Colonic mucosa (tissue), 4 donors: ENCODE measurements at regions not wholly inside any gene's neighbourhood (a gene's known extent, or its start where the extent isn't known, plus 50 kb on each side); places are given as distances from the start of the nearest gene placed in this dataset.

Source experiments
- DNase-seq: peaks from one replicate; pipeline ENCODE4 v3.0.0-alpha.2; 2020
- H3K27ac ChIP-seq: fragments of 200-600 bp; one replicate; pipeline ENCODE4 v1.8.0; 2021
- H3K27me3 ChIP-seq: fragments of 200-600 bp; one replicate; pipeline ENCODE4 v1.8.0; 2021
- H3K36me3 ChIP-seq: fragments of 200-600 bp; one replicate; pipeline ENCODE4 v1.8.0; 2021
- H3K4me1 ChIP-seq: fragments of 200-600 bp; one replicate; pipeline ENCODE4 v1.8.0; 2021; ENCODE audit warnings: mild to moderate bottlenecking
- H3K4me3 ChIP-seq: fragments of 200-600 bp; one replicate; pipeline ENCODE4 v1.8.0; 2021
- H3K9ac ChIP-seq, 2 donors: one replicate each; pipeline ENCODE4 v1.7.0; 2013; ENCODE audit warnings: control low read depth in 2 of 2, low read depth in 2 of 2, low read length in 2 of 2
- H3K9me3 ChIP-seq: fragments of 200-600 bp; one replicate; pipeline ENCODE4 v1.8.0; 2021
- CTCF ChIP-seq: fragments of 200-600 bp; IDR thresholded peaks from one replicate; pipeline ENCODE4 v1.8.0; 2022; ENCODE audit warnings: antibody characterized with exemption, mild to moderate bottlenecking
- intact Hi-C: fragments of 100-400 bp; cut with DNase I; formaldehyde crosslinking; loops from one replicate; pipeline ENCODE4 v1.14.1; 2022
- donor health status: healthy.
- donor health status: DM: no; HTN: no; CAD: no.
- donor health status: DM: no; HTN: no; CAD: no.

- H3K27ac ChIP-seq, result no peak overlapping the region
- H3K4me1 ChIP-seq, result no peaks in the 10 kb centered on the region
- H3K4me3 ChIP-seq, result no peak overlapping the region
- no peak for DNase-seq
- no peak for TF ChIP-seq CTCF
- intact Hi-C loops, result no loop called here
- H3K9ac ChIP-seq, result no peak overlapping the region
- no peaks in the 10 kb centered on the region for H3K27me3 ChIP-seq
- H3K9me3 ChIP-seq, result no peaks in the 10 kb centered on the region
- H3K36me3 ChIP-seq, result no peaks in the 10 kb centered on the region
Observed at GRCh38 chr21:35737449-35737848, 322.9 kb downstream of the SETD4 start.

GRCh38 chr21:35732788-35733187, 327.5 kb downstream of the SETD4 start:
- Histone ChIP-seq H3K27ac (no peak overlapping the region), H3K4me3 (no peak overlapping the region), H3K9ac (no peak overlapping the region), H3K9me3 (no peaks in the 10 kb centered on the region), H3K4me1 (no peaks in the 10 kb centered on the region), H3K36me3 (no peaks in the 10 kb centered on the region), H3K27me3 (no peaks in the 10 kb centered on the region)
- intact Hi-C loops, result no loop called here
- no peak for TF ChIP-seq CTCF
- no peak for DNase-seq

- no peak for TF ChIP-seq CTCF
- Histone ChIP-seq H3K36me3 (no peaks in the 10 kb centered on the region), H3K4me3 (no peak overlapping the region), H3K27ac (no peak overlapping the region), H3K9ac (no peak overlapping the region), H3K4me1 (no peaks in the 10 kb centered on the region), H3K9me3 (no peaks in the 10 kb centered on the region), H3K27me3 (no peaks in the 10 kb centered on the region)
- DNase-seq, result no peak
- intact Hi-C loops, result no loop called here
Observed at GRCh38 chr21:35730325-35730724, 330.0 kb downstream of the SETD4 start.

- no peak for TF ChIP-seq CTCF
- no peak overlapping the region for H3K9ac ChIP-seq
- intact Hi-C loops, result no loop called here
- no peaks in the 10 kb centered on the region for H3K36me3 ChIP-seq
- no peak overlapping the region for H3K27ac ChIP-seq
- H3K27me3 ChIP-seq, result no peaks in the 10 kb centered on the region
- H3K9me3 ChIP-seq, result no peaks in the 10 kb centered on the region
- no peaks in the 10 kb centered on the region for H3K4me1 ChIP-seq
- DNase-seq, result no peak
- H3K4me3 ChIP-seq, result no peak overlapping the region
Observed at GRCh38 chr21:35727830-35728229, 332.5 kb downstream of the SETD4 start.

- Histone ChIP-seq H3K4me3 (no peak overlapping the region), H3K9ac (no peak overlapping the region), H3K27ac (no peak overlapping the region), H3K36me3 (no peaks in the 10 kb centered on the region), H3K4me1 (no peaks in the 10 kb centered on the region), H3K9me3 (no peaks in the 10 kb centered on the region), H3K27me3 (no peaks in the 10 kb centered on the region)
- no peak for DNase-seq
- intact Hi-C loops, result no loop called here
- TF ChIP-seq CTCF, result no peak
Observed at GRCh38 chr21:35724156-35724555, 336.2 kb downstream of the SETD4 start.

GRCh38 chr21:35721701-35722100, 338.6 kb downstream of the SETD4 start:
- Histone ChIP-seq H3K4me1 (no peaks in the 10 kb centered on the region), H3K27me3 (no peaks in the 10 kb centered on the region), H3K9me3 (no peaks in the 10 kb centered on the region), H3K27ac (no peak overlapping the region), H3K4me3 (no peak overlapping the region), H3K9ac (no peak overlapping the region), H3K36me3 (no peaks in the 10 kb centered on the region)
- DNase-seq, result no peak
- intact Hi-C loops, result no loop called here
- no peak for TF ChIP-seq CTCF
